Smooth muscle cell (in vitro differentiated cells): ENCODE measurements at regions not wholly inside any gene's neighbourhood (a gene's known extent, or its start where the extent isn't known, plus 50 kb on each side); places are given as distances from the start of the nearest gene placed in this dataset.

Experiments
- DNase-seq: peaks from one replicate; lab custom pipeline; 2025; ENCODE audit not compliant: unreplicated experiment; lab: John Stamatoyannopoulos, UW
- H2AFZ ChIP-seq: fragments of 200-600 bp; sonication (generic); 2 replicates; pipeline ENCODE4 v1.6.0; 2016; ENCODE audit warnings: antibody characterized with exemption, low read depth, mild to moderate bottlenecking
- H3F3A ChIP-seq: fragments of 200-600 bp; sonication (generic); 2 replicates; pipeline ENCODE4 v1.6.0; 2017; ENCODE audit warnings: antibody characterized with exemption, low read depth
- H3K27ac ChIP-seq: fragments of 200-600 bp; sonication (generic); 2 replicates; pipeline ENCODE4 v1.5.1; 2016; ENCODE audit warnings: low read depth, mild to moderate bottlenecking
- H3K27me3 ChIP-seq: fragments of 200-600 bp; sonication (generic); 2 replicates; pipeline ENCODE4 v1.6.1; 2016; ENCODE audit warnings: low read depth, mild to moderate bottlenecking
- H3K36me3 ChIP-seq: fragments of 200-600 bp; sonication (generic); 2 replicates; pipeline ENCODE4 v1.5.1; 2016; ENCODE audit warnings: low read depth
- H3K4me1 ChIP-seq: fragments of 200-600 bp; sonication (generic); 2 replicates; pipeline ENCODE4 v1.5.1; 2016; ENCODE audit warnings: low read depth
- H3K4me2 ChIP-seq: fragments of 200-600 bp; sonication (generic); 2 replicates; pipeline ENCODE4 v1.6.0; 2016; ENCODE audit warnings: mild to moderate bottlenecking
- H3K4me3 ChIP-seq: fragments of 200-600 bp; sonication (generic); 2 replicates; pipeline ENCODE4 v1.5.1; 2016; ENCODE audit warnings: mild to moderate bottlenecking
- H3K79me2 ChIP-seq: fragments of 200-600 bp; sonication (generic); 2 replicates; pipeline ENCODE4 v1.6.0; 2016; ENCODE audit warnings: low read depth, mild to moderate bottlenecking
- H3K9ac ChIP-seq: fragments of 200-600 bp; sonication (generic); 2 replicates; pipeline ENCODE4 v1.6.0; 2016; ENCODE audit warnings: low read depth
- H3K9me3 ChIP-seq: fragments of 200-600 bp; sonication (generic); replicated peaks from 2 replicates; pipeline ENCODE4 v1.5.1; 2016; ENCODE audit warnings: low read depth
- H4K20me1 ChIP-seq: fragments of 200-600 bp; sonication (generic); 2 replicates; pipeline ENCODE4 v1.6.0; 2016; ENCODE audit warnings: low read depth
- CTCF ChIP-seq: fragments of 200-600 bp; sonication (generic); IDR thresholded peaks from 2 replicates; pipeline ENCODE4 v1.5.1; 2017; ENCODE audit warnings: borderline replicate concordance, mild to moderate bottlenecking, antibody characterized with exemption; ENCODE audit not compliant: insufficient read depth, poor library complexity, severe bottlenecking
- WGBS: methylation state at CpG from one replicate; pipeline ENCODE4 v1.1.7; 2016; ENCODE audit warnings: low lambda C conversion rate; 5-methylcytosine and 5-hydroxymethylcytosine counted together

- Histone ChIP-seq H3K4me2 (no peak overlapping the region), H4K20me1 (no peaks in the 10 kb centered on the region), H3K9me3 (no peaks in the 10 kb centered on the region), H3K36me3 (no peaks in the 10 kb centered on the region), H3K27me3 (no peaks in the 10 kb centered on the region), H3K79me2 (no peaks in the 10 kb centered on the region), H3F3A (no peaks in the 10 kb centered on the region), H3K4me1 (no peaks in the 10 kb centered on the region), H3K9ac (no peak overlapping the region), H3K4me3 (no peak overlapping the region), H2AFZ (no peak overlapping the region), H3K27ac (no peak overlapping the region)
- WGBS: 96% methylated on average over 5 of the region's 5 CpGs
- no peak for DNase-seq
- TF ChIP-seq CTCF: no peak
Observed at GRCh38 chr10:107450056-107450455, 285.6 kb upstream of the SORCS1 start.

GRCh38 chr10:107444443-107444842 is 279.9 kb upstream of the SORCS1 start:
- WGBS: 94% methylated on average over 3 of the region's 3 CpGs
- Histone ChIP-seq H3K9me3 (no peaks in the 10 kb centered on the region), H3K4me3 (no peak overlapping the region), H3K27ac (no peak overlapping the region), H3K4me2 (no peak overlapping the region), H3K79me2 (no peaks in the 10 kb centered on the region), H3K36me3 (no peaks in the 10 kb centered on the region), H4K20me1 (no peaks in the 10 kb centered on the region), H3K9ac (no peak overlapping the region), H3K27me3 (no peaks in the 10 kb centered on the region), H3F3A (no peaks in the 10 kb centered on the region), H3K4me1 (peaks cover 5% of the 10 kb centered on the region), H2AFZ (no peak overlapping the region)
- no peak for TF ChIP-seq CTCF
- no peak for DNase-seq

GRCh38 chr10:107443813-107444212 is 279.3 kb upstream of the SORCS1 start:
- Histone ChIP-seq H3K9me3 (no peaks in the 10 kb centered on the region), H3F3A (no peaks in the 10 kb centered on the region), H3K4me1 (peaks cover 5% of the 10 kb centered on the region), H3K27me3 (no peaks in the 10 kb centered on the region), H3K27ac (no peak overlapping the region), H3K79me2 (no peaks in the 10 kb centered on the region), H3K4me2 (no peak overlapping the region), H2AFZ (no peak overlapping the region), H3K9ac (no peak overlapping the region), H3K4me3 (no peak overlapping the region), H4K20me1 (no peaks in the 10 kb centered on the region), H3K36me3 (no peaks in the 10 kb centered on the region)
- 65% methylated on average over 2 of the region's 2 CpGs for WGBS
- no peak for TF ChIP-seq CTCF
- no peak for DNase-seq

- Histone ChIP-seq H3K27me3 (no peaks in the 10 kb centered on the region), H2AFZ (no peak overlapping the region), H3K4me1 (peaks cover 5% of the 10 kb centered on the region), H3K9ac (no peak overlapping the region), H3K4me2 (no peak overlapping the region), H4K20me1 (no peaks in the 10 kb centered on the region), H3K9me3 (no peaks in the 10 kb centered on the region), H3F3A (no peaks in the 10 kb centered on the region), H3K4me3 (no peak overlapping the region), H3K36me3 (no peaks in the 10 kb centered on the region), H3K27ac (no peak overlapping the region), H3K79me2 (no peaks in the 10 kb centered on the region)
- DNase-seq: no peak
- 4% methylated on average over 1 of the region's 1 CpG for WGBS
- no peak for TF ChIP-seq CTCF
Observed at GRCh38 chr10:107443326-107443725, 278.8 kb upstream of the SORCS1 start.
